Mammary epithelial cell (primary cell): ENCODE measurements at regions not wholly inside any gene's neighbourhood (a gene's known extent, or its start where the extent isn't known, plus 50 kb on each side); places are given as distances from the start of the nearest gene placed in this dataset.

ENCODE experiments used
- EZH2 ChIP-seq: IDR thresholded peaks from 2 replicates; pipeline ENCODE4 v1.6.1; 2012; ENCODE audit warnings: low read length, inconsistent platforms, borderline replicate concordance
- TF ChIP-seq, protein P1 (sequence below), 2 donors: IDR thresholded peaks in 1 of 2; conservative IDR thresholded peaks in 1 of 2; 2 replicates each; pipeline ENCODE4 v1.5.1; 2011 to 2012; ENCODE audit warnings: inconsistent platforms in 2 of 2, low read length in 2 of 2, mild to moderate bottlenecking in 2 of 2, control low read depth in 1 of 2, low read depth in 1 of 2; ENCODE audit not compliant: insufficient read depth in 1 of 2; ENCODE audit errors: extremely low read depth in 1 of 2

DNA sequence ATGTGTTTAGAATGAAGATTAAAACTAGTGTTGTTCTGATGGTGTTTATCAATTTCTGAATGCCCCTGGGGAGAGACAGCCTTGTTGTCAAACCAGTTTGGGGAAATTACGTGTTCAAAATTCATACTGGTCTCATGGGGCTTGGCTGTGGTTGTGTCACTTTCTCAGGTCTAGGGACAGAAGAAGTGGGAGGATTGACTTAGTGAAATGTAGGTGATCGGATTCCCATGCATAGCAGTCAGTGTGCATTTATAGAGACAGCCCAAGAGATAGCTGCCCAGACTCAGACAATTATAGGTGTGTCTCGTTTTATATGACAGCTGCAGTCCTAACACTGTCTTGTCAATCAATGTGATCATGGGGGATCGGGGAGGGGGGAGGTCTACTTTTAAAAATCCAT, 94.4 kb upstream of the CLCN4 start:
- TF ChIP-seq, protein P1, sequence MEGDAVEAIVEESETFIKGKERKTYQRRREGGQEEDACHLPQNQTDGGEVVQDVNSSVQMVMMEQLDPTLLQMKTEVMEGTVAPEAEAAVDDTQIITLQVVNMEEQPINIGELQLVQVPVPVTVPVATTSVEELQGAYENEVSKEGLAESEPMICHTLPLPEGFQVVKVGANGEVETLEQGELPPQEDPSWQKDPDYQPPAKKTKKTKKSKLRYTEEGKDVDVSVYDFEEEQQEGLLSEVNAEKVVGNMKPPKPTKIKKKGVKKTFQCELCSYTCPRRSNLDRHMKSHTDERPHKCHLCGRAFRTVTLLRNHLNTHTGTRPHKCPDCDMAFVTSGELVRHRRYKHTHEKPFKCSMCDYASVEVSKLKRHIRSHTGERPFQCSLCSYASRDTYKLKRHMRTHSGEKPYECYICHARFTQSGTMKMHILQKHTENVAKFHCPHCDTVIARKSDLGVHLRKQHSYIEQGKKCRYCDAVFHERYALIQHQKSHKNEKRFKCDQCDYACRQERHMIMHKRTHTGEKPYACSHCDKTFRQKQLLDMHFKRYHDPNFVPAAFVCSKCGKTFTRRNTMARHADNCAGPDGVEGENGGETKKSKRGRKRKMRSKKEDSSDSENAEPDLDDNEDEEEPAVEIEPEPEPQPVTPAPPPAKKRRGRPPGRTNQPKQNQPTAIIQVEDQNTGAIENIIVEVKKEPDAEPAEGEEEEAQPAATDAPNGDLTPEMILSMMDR (conservative IDR thresholded peaks at IDR 0.05 in 1 of 2, IDR thresholded peaks at IDR 0.05 in 1 of 2; ENCODE audit: extremely low read depth in 1 of 2, insufficient read depth in 1 of 2, low read depth in 1 of 2, low read length in 2 of 2): no peak
- TF ChIP-seq EZH2: no peak
